ENCODE measurements at regions not wholly inside any gene's neighbourhood (a gene's known extent, or its start where the extent isn't known, plus 50 kb on each side); places are given as distances from the start of the nearest gene placed in this dataset.

DNA sequence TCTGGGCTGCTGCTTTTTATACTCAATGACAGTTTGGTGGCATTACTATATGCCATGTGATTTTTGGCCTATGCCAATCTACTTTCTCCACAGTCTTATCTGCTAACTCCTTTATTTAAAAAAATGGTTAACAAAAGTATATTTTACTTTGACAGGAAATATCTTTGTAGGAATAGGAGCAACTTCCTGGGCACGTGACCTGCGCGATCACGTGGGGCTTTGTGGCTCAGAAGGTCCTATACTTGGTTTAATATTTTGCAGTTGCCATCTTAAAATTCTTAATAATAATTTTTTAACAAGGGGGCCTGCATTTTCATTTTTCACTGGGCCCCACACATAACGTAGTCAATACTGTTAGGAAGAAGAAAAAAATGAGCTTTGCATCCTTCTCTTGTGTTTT, 249.7 kb downstream of the ACTR3 start:
- ATAC-seq (no peak), DNase-seq (ENCODE audit: low read depth in 1 of 2, low spot score in 1 of 2) (no peak), FAIRE-seq (no peak)
- Histone ChIP-seq H3K4me3 (no peak overlapping the region), H3K9me3 (no peaks in the 10 kb centered on the region), H3K4me1 (no peaks in the 10 kb centered on the region), H3K27ac (no peak overlapping the region), H3K4me2 (no peak overlapping the region)
- 16% methylated on average over 5 of the region's 5 CpGs for WGBS (ENCODE audit: missing lambda C conversion rate)
- ChIA-PET CTCF (no interaction called here), POLR2A (no interaction called here)
- TF ChIP-seq CBX8 (IDR thresholded peaks at IDR 0.05) (no peak), HEYL (CRISPR knock-in tag; IDR thresholded peaks at IDR 0.05) (no peak), RNF2 (IDR thresholded peaks at IDR 0.05; ENCODE audit: borderline replicate concordance, low read depth) (no peak), USF2 (IDR thresholded peaks at IDR 0.05) (peak; percentile 59), FOSB (CRISPR knock-in tag; IDR thresholded peaks at IDR 0.05) (no peak)

- Histone ChIP-seq H3K4me2 (no peak overlapping the region), H3K4me3 (no peak overlapping the region), H3K4me1 (no peaks in the 10 kb centered on the region), H3K9me3 (no peaks in the 10 kb centered on the region), H3K27ac (no peak overlapping the region)
- TF ChIP-seq RNF2 (IDR thresholded peaks at IDR 0.05; ENCODE audit: borderline replicate concordance, low read depth) (no peak), CBX8 (IDR thresholded peaks at IDR 0.05) (no peak), E2F6 (IDR thresholded peaks at IDR 0.05; ENCODE audit: borderline replicate concordance, low read depth) (no peak), CHD2 (IDR thresholded peaks at IDR 0.05; ENCODE audit: low read length, partially characterized antibody) (no peak), FOSL2 (IDR thresholded peaks at IDR 0.05) (no peak), FOSL2 (CRISPR knock-in tag; IDR thresholded peaks at IDR 0.05) (no peak), ATOH8 (CRISPR knock-in tag; IDR thresholded peaks at IDR 0.05; ENCODE audit: low read depth) (no peak), HDAC2 (IDR thresholded peaks at IDR 0.05) (no peak), CHD4 (IDR thresholded peaks at IDR 0.05; ENCODE audit: borderline replicate concordance) (no peak), CBX2 (IDR thresholded peaks at IDR 0.05; ENCODE audit: borderline replicate concordance, low read depth) (no peak), ZFP36 (IDR thresholded peaks at IDR 0.05; ENCODE audit: borderline replicate concordance, partially characterized antibody) (no peak), USF2 (IDR thresholded peaks at IDR 0.05) (no peak), RCOR1 (IDR thresholded peaks at IDR 0.05; ENCODE audit: low read depth, low read length) (no peak), NPAS2 (CRISPR knock-in tag; IDR thresholded peaks at IDR 0.05; ENCODE audit: borderline replicate concordance) (no peak), RARB (CRISPR knock-in tag; IDR thresholded peaks at IDR 0.05) (no peak), MAZ (IDR thresholded peaks at IDR 0.05; ENCODE audit: borderline replicate concordance, low read depth, low read length) (no peak), KDM5A (IDR thresholded peaks at IDR 0.05) (no peak), HOXA7 (CRISPR knock-in tag; IDR thresholded peaks at IDR 0.05) (no peak)
- TF ChIP-seq, protein P1, sequence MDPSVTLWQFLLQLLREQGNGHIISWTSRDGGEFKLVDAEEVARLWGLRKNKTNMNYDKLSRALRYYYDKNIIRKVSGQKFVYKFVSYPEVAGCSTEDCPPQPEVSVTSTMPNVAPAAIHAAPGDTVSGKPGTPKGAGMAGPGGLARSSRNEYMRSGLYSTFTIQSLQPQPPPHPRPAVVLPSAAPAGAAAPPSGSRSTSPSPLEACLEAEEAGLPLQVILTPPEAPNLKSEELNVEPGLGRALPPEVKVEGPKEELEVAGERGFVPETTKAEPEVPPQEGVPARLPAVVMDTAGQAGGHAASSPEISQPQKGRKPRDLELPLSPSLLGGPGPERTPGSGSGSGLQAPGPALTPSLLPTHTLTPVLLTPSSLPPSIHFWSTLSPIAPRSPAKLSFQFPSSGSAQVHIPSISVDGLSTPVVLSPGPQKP (IDR thresholded peaks at IDR 0.05; ENCODE audit: low read depth, low read length): no peak
- TF ChIP-seq, protein P2, sequence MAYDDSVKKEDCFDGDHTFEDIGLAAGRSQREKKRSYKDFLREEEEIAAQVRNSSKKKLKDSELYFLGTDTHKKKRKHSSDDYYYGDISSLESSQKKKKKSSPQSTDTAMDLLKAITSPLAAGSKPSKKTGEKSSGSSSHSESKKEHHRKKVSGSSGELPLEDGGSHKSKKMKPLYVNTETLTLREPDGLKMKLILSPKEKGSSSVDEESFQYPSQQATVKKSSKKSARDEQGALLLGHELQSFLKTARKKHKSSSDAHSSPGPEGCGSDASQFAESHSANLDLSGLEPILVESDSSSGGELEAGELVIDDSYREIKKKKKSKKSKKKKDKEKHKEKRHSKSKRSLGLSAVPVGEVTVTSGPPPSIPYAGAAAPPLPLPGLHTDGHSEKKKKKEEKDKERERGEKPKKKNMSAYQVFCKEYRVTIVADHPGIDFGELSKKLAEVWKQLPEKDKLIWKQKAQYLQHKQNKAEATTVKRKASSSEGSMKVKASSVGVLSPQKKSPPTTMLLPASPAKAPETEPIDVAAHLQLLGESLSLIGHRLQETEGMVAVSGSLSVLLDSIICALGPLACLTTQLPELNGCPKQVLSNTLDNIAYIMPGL (CRISPR knock-in tag; IDR thresholded peaks at IDR 0.05; ENCODE audit: borderline replicate concordance): no peak
- no peak for DNase-seq (ENCODE audit: low read depth in 1 of 2, low spot score in 1 of 2)
- FAIRE-seq: no peak
- ATAC-seq: no peak
- ChIA-PET POLR2A (no interaction called here), CTCF (no interaction called here)
- WGBS (ENCODE audit: missing lambda C conversion rate): 15% methylated on average over 6 of the region's 6 CpGs
Measured at GRCh38 chr2:114156366-114157056, 266.6 kb downstream of the ACTR3 start.

All from A549 (cell line).